GM21526 (cell line): ENCODE measurements at regions not wholly inside any gene's neighbourhood (a gene's known extent, or its start where the extent isn't known, plus 50 kb on each side); places are given as distances from the start of the nearest gene placed in this dataset.

Source experiments
- ATAC-seq: cut with Tn5 transposase; IDR thresholded peaks from one replicate; pipeline ENCODE4 v1.9.1; 2021; ENCODE audit warnings: moderate library complexity; ENCODE audit not compliant: unreplicated experiment, low FRiP score

- no peak for ATAC-seq
Measured at GRCh38 chr6:166017032-166017635, 150.5 kb downstream of the TBXT start.

- no peak for ATAC-seq
Measured at GRCh38 chr6:166014966-166015365, 152.7 kb downstream of the TBXT start.

DNA sequence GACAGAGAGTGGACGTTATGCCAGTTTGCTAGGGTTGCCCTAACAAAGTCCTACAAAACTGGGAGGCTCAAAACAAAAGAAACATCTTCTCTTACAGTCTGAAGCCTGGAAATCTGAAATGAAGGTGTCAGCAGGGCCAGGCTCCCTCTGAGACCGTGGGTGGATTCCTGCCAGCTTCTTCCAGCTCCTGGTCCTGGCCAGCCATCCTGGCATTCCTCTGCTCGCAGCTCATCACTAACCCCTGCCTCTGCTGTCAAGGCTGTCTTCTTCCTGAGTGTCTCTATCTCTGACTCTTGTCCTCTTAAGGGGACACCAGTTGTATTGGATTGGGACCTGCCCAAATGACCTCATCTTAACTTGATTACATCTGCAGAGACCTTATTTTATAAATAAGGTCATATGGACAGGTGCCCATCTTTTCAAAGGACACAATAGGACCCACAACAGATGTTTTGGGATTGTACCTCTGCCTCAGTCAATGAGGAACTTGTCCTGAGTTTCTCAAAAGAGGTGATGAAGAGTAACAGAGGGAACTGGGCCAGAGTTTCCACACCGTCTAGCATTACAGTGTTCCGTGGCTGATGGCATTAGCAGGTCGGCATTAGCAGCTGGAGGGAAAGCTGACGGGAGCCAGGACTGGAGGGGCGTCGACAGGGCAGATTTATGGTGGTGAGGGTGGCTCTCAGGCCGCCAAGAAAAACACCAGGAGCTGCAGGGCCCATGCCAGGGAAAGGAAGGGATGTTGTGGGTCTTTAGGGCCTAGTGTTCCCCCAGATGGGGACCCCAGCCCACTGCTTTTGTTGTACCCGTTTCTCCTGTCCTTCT lies 157.3 kb downstream of the TBXT start:
- ATAC-seq, result no peak

GRCh38 chr6:166009385-166010031 lies 158.1 kb downstream of the TBXT start:
- ATAC-seq, result no peak

- no peak for ATAC-seq
Measured at GRCh38 chr6:166008441-166009369, 158.9 kb downstream of the TBXT start.

DNA sequence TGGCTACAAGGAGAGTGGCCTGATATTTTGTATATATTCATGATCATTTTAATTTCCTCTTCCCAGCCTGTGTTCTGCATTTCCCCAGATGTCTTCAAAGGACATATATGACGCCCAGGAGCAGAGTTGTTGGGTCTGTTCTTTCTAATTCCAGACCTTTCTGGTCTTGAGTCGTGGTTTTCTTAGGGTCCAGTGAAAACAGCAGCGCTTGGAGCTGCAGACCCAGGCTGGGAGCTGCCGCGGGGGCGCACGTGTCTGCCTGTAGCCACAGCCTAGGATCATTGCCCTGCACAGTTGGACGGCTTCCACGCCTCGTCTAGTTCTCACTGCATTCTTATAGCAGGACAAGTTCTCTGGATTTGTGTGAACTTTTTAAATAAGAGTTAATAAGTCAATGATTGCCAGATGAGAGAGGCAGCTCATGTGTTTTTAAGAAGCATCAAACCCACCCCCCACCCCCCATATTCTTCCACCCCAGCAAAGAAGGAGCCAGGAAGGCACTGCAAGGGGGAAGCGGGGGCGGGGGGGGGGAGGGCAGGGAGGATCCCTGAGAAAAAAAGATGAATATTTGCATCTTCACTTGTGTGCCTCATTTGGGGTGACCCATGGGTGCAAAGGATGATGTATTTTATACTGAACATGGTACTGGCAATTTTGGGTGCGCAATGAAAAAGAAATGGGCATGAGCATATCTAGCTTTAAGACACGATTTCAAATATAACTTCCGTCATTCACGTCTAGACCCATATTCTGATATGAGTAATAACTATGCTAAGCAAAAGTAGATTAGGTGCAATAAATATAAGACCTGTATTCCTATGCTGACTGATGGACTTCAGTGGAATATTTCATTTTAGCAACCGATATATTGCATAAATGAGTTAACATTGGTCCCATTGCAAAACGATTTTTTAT lies 160.0 kb downstream of the TBXT start:
- no peak for ATAC-seq

DNA sequence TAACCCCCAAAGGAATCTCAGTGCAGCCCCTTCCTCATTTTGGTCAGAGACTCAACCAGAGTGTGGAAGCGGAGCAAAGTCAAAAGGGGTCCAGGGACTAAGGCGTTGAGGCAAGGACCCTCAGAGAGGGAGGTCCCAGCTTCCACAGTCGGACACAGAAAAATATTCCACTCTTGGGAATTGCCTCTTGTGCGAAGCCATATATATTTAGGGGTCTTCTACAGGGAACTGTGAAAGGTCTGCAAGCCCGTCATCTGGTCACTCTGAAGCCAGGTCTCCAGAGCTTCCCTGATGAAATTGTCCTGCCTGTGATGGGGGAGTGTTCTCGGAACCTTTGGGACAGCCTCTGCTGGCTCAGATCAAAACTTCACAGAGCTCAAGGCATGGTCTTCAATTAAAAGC lies 160.8 kb downstream of the TBXT start:
- no peak for ATAC-seq

DNA sequence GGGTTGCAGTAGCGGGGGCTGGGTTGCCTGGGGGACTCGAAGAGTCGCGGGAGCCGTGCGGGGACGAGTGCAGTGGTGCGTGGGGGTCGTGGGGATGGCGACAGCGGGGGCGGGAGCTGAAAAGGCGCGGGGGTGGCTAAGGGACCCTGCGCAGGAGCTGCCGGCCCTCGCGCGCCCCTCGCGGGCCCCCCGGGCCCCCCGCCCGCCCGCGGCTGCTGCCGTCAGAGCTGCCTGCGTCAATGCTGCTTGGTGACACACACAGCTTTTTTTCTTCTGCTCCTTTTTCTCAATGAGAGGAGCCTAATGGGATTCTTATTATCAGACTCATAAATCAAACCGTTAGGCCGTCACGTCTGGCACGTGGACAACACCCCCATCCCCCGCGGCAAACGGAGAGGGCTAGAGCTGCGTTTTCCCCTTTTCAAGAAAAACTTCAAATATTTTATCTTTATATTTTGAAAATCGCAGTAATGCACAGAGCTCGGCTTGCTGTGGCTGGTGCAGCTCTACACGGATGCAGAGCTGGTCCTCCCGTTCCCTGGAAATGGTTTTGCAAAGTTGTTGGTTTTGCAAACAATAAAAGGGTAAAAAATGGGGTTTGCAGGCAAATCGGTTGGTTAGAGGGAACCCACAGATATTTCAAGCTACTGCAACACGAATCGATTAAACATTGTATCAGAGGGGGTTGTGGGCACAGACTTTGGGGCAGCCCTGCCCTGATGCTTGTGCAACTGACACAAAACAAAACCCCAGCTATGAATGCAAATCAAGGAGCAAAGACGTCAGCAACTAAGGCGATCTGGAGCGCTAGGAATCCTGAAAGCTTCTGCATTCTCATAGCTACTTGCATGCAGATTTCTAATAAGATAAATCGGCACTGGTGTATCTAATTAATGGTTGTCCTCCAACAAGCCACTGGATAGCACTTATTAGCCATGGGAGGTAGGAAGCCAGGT lies 161.4 kb downstream of the TBXT start:
- no peak for ATAC-seq

DNA sequence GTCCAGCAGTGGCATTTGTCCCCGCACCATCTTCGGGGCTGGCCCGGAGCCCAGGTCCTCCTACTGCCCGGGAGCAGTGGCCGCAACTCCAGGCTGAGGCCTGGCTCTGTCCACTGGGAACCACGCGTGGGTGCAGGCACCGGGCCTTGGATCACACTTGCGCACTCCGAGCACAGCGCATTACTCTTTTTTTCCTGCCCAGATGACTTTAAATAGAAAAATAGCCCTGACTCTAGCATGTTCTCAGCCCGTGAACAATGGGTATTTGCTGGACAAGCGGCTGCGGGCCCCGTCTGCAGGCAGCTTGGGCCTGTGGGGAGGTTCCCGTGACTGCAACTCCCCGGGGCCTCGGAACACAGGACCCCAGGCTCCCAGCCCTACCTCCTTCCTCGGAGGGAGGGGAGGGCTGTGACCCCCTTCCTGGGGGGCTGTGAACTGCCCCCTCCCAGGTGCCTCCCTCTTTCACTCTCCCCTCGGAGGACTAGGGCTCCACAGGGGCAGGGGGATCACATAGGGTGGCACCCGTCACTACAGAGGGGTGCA lies 162.2 kb downstream of the TBXT start:
- no peak for ATAC-seq

DNA sequence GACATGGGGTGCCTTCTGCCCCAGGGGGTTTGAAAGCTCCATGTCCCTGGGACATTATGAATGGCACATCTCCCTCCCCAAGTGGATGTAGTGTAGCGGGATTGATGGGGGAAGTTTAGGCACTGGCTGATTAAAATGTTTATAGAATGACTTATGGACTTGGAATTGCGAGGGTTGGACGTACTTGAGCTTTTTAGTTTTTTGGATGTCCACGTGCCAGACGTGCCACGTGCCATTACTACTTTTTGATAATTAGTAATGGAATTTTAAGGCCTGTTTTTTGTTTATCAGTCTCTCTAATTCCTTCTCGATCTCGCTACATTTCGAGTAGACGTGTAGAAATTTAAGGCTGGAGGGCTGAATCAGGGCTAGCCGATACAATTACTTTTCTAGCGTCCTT lies 162.8 kb downstream of the TBXT start:
- no peak for ATAC-seq

DNA sequence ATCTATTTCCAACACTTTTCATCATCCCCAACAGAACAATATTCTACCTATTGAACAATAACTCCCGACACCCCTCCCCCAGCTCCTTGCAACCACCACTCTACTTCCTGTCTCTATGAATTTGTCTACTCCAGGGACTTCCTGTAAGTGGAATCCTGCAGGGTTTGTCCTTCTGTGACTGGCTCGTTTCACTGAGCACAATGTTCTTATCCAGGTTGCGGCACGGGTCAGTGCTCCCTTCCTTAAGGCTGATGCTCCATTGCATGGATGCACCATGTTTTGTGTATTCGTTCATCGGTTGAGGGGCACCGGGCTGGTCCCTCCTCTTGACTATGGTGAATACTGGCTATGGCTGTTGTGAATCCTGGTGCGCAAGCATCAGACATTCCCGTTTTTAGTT lies 163.2 kb downstream of the TBXT start:
- no peak for ATAC-seq

- ATAC-seq, result no peak
Measured at GRCh38 chr6:166003569-166003968, 164.1 kb downstream of the TBXT start.

GRCh38 chr6:166001359-166001758 lies 166.3 kb downstream of the TBXT start:
- no peak for ATAC-seq

DNA sequence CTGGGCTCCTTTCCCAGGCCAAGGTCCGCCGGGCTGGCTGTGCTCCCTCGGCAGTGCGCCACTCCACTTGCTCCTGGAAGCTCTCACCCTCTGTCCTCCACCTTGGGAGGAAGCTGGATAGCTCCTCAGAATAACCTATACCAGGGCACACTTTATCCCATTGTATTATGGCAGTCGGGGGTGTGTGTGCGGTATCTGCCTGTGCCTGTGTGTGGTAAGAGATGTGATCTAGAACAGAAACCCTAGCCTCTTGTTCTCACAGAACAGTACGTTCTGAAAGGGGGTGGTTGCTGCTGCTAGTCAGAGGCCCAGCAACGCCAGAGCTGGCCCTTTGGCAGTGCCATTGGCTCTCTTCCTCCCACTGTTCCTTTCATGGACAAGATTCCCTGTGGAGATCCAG lies 168.4 kb downstream of the TBXT start:
- no peak for ATAC-seq

DNA sequence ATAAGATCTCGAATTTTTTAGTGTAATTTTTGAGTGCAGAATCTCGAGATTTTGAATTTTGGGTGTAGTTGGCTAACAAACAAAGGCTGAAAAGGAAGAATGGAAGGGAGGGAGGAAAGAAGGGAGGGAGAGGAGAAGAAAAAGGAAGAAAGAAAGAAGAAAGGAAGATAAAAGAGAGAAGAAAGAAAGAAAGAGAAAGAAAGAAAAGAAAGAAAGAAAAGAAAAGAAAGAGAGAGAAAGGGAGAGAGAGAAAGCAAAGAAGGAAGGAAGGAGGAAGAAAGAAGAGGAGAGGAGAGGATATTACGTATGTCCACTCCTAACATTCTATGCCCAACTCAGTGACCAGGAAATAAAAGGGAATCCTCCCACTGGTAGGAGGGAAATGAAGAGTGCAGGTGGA lies 169.6 kb downstream of the TBXT start:
- no peak for ATAC-seq

DNA sequence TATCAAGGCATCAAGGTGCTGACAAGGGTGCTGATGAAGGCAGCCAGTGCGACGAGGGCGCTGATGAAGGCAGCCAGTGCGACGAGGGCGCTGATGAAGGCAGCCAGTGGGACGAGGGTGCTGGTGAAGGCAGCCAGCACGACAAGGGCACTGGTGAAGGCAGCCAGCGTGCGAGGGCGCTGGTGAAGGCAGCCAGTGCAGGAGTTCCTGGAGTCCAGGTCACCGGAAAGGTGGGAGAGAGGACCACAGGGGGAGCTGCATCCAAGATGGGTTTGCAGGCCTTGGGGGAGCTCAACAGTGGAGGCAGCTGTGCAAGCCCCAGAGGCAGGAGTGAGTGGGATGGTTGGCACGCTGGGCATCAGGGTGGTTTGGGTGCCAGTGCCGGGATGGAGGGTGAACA lies 176.3 kb downstream of the TBXT start:
- no peak for ATAC-seq

DNA sequence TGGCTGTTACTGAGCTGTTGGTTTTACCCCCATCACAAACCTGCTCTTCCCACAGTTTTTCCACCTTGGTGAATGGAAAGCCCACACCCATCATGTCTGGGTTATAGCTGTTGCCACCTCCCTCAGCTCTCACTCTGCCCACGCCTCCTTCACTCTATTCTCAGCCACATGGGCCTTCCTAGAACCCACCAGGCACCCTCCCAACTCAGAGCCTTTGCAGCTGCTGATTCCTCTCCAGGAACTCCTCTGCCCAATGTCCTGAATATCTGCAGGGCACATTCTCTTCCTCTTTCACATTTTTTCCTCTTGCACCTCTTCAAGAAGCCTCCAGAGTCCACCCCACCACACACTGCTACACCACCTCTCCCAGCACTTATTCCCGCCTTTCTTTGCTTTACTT lies 177.4 kb downstream of the TBXT start:
- ATAC-seq, result no peak

- no peak for ATAC-seq
Measured at GRCh38 chr6:165988757-165989456, 178.7 kb downstream of the TBXT start.
